Brain microvascular endothelial cell (primary cell): ENCODE measurements at regions not wholly inside any gene's neighbourhood (a gene's known extent, or its start where the extent isn't known, plus 50 kb on each side); places are given as distances from the start of the nearest gene placed in this dataset.

ENCODE experiments used
- DNase-seq: peaks from one replicate; pipeline ENCODE4 v3.0.0-alpha.2; 2020
- H3K27ac ChIP-seq: fragments of 250-450 bp; sonication (Bioruptor Pico); 2 replicates; pipeline ENCODE4 v1.5.1; 2020; ENCODE audit warnings: mild to moderate bottlenecking, moderate library complexity
- H3K27me3 ChIP-seq: fragments of 250-450 bp; sonication (Bioruptor Pico); replicated peaks from 2 replicates; pipeline ENCODE4 v1.5.1; 2020; ENCODE audit warnings: mild to moderate bottlenecking
- H3K36me3 ChIP-seq: fragments of 250-450 bp; sonication (Bioruptor Pico); replicated peaks from 2 replicates; pipeline ENCODE4 v1.5.1; 2020; ENCODE audit warnings: mild to moderate bottlenecking
- H3K4me3 ChIP-seq: 2 replicates; pipeline ENCODE4 v1.5.1; 2011; ENCODE audit warnings: low read depth, mild to moderate bottlenecking, control low read depth, low read length, moderate library complexity
- CTCF ChIP-seq: IDR thresholded peaks from 2 replicates; pipeline ENCODE4 v1.5.1; 2011; ENCODE audit warnings: low read depth, mild to moderate bottlenecking, moderate library complexity, low read length, control low read depth, inconsistent platforms; ENCODE audit errors: missing control alignments
- in situ Hi-C: cut with HindIII; loops from 2 replicates; pipeline ENCODE4 v1.10.0; 2017; ENCODE audit warnings: low sequenced_read_pairs, low pct_ligation_motif_present

GRCh38 chr4:63558709-63559108 is 850.5 kb downstream of the TECRL start:
- Histone ChIP-seq H3K36me3 (no peaks in the 10 kb centered on the region), H3K27ac (no peak overlapping the region), H3K4me3 (no peak overlapping the region), H3K27me3 (no peaks in the 10 kb centered on the region)
- in situ Hi-C loops: no loop called here
- DNase-seq: no peak
- TF ChIP-seq CTCF: no peak

GRCh38 chr4:63556332-63556731 is 852.9 kb downstream of the TECRL start:
- H3K27me3 ChIP-seq: no peaks in the 10 kb centered on the region
- TF ChIP-seq CTCF: no peak
- no peak overlapping the region for H3K4me3 ChIP-seq
- H3K27ac ChIP-seq: no peak overlapping the region
- no peaks in the 10 kb centered on the region for H3K36me3 ChIP-seq
- in situ Hi-C loops: no loop called here
- DNase-seq: no peak

GRCh38 chr4:63553123-63553522 is 856.1 kb downstream of the TECRL start:
- TF ChIP-seq CTCF: no peak
- Histone ChIP-seq H3K4me3 (no peak overlapping the region), H3K27me3 (no peaks in the 10 kb centered on the region), H3K27ac (no peak overlapping the region), H3K36me3 (no peaks in the 10 kb centered on the region)
- in situ Hi-C loops: no loop called here
- DNase-seq: no peak

- DNase-seq: no peak
- Histone ChIP-seq H3K27me3 (no peaks in the 10 kb centered on the region), H3K4me3 (no peak overlapping the region), H3K27ac (no peak overlapping the region), H3K36me3 (no peaks in the 10 kb centered on the region)
- in situ Hi-C loops: no loop called here
- no peak for TF ChIP-seq CTCF
These were observed 867.4 kb downstream of the TECRL start for GRCh38 chr4:63541828-63542227.

- H3K27me3 ChIP-seq: no peaks in the 10 kb centered on the region
- H3K36me3 ChIP-seq: no peaks in the 10 kb centered on the region
- no peak for TF ChIP-seq CTCF
- in situ Hi-C loops: no loop called here
- H3K27ac ChIP-seq: no peak overlapping the region
- DNase-seq: no peak
- no peak overlapping the region for H3K4me3 ChIP-seq
These were observed 879.5 kb downstream of the TECRL start for GRCh38 chr4:63529581-63530337.
